ENCODE measurements at regions not wholly inside any gene's neighbourhood (a gene's known extent, or its start where the extent isn't known, plus 50 kb on each side); places are given as distances from the start of the nearest gene placed in this dataset.

DNA sequence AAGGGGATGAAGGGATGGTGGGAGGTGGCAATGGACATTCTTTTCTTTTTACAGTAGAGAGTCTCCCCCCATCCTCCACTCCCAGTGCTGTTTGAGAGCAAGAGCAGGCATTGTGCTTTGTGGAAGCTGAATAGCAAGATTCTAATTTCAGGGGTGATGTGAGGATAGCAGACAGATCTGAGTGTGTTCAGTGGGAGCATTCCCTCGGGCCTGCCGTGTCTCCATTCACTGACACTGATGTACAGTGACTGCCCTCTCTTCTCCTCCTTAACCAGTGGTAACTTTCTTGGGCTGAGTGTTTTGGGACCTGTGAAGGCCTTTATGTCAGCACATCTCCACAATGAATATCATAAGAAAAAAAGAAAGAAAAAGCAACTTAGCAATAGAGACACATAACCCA, 396.6 kb upstream of the RPS6KA3 start:
- Histone ChIP-seq H3K27me3 (no peaks in the 10 kb centered on the region), H3K9me3 (no peaks in the 10 kb centered on the region), H3K4me3 (no peak overlapping the region), H3K27ac (no peak overlapping the region), H3K4me1 (no peaks in the 10 kb centered on the region), H3K36me3 (no peaks in the 10 kb centered on the region)
- ATAC-seq = no peak
- intact Hi-C loops (cut with DNase I) = no loop called here
- TF ChIP-seq, protein P1, sequence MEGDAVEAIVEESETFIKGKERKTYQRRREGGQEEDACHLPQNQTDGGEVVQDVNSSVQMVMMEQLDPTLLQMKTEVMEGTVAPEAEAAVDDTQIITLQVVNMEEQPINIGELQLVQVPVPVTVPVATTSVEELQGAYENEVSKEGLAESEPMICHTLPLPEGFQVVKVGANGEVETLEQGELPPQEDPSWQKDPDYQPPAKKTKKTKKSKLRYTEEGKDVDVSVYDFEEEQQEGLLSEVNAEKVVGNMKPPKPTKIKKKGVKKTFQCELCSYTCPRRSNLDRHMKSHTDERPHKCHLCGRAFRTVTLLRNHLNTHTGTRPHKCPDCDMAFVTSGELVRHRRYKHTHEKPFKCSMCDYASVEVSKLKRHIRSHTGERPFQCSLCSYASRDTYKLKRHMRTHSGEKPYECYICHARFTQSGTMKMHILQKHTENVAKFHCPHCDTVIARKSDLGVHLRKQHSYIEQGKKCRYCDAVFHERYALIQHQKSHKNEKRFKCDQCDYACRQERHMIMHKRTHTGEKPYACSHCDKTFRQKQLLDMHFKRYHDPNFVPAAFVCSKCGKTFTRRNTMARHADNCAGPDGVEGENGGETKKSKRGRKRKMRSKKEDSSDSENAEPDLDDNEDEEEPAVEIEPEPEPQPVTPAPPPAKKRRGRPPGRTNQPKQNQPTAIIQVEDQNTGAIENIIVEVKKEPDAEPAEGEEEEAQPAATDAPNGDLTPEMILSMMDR (IDR thresholded peaks at IDR 0.05) = no peak
- no peak for DNase-seq

DNA sequence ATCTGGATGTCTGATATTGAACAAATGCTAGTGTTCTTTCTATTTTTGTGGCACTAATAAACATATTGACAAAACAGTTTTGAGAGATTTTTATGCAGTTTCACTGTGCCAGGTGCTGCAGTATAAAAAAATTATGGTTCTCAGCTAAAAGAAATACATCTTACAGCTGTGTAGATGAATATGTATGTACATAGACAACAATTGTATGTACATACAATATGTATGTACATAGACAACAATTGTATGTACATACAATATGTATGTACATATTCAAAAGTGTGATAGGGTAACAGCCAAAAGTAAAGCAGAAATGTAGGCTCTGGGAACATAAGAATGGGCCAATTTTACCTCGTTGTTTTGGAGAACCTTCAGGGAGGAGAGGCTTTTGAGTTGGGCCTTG, 390.0 kb upstream of the RPS6KA3 start:
- H3K4me3 ChIP-seq = no peak overlapping the region
- DNase-seq (no peak), ATAC-seq (no peak)
- no peaks in the 10 kb centered on the region for H3K36me3 ChIP-seq
- no peaks in the 10 kb centered on the region for H3K27me3 ChIP-seq
- H3K27ac ChIP-seq = no peak overlapping the region
- no peaks in the 10 kb centered on the region for H3K4me1 ChIP-seq
- intact Hi-C loops (cut with DNase I) = no loop called here
- no peaks in the 10 kb centered on the region for H3K9me3 ChIP-seq
- TF ChIP-seq, protein P1 (IDR thresholded peaks at IDR 0.05) = no peak

DNA sequence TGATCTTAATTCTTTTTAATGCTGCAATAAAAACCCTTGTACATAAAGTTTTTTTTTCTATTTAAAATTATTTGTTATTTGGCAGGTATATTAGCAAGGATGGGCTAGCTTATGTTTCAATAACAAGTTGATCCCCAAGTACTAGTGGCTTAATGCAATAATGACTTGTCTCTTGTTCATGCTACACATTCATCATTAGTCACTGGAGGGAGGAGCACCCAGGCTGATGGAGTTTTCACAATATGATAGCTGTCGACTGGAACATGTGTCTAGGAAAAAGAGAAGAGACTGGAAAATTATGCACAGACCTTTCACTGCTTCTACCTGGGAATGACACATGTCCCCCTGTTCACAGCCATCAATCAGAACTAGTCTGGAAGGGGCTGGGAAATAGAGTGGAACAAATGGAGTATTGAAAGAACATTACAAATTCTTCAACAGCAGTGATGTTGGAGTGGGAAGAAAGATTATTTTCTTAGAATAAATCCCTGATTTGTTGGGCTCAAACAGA, 387.9 kb upstream of the RPS6KA3 start:
- Histone ChIP-seq H3K27ac (no peak overlapping the region), H3K4me3 (no peak overlapping the region), H3K4me1 (no peaks in the 10 kb centered on the region), H3K36me3 (no peaks in the 10 kb centered on the region), H3K9me3 (no peaks in the 10 kb centered on the region), H3K27me3 (no peaks in the 10 kb centered on the region)
- TF ChIP-seq, protein P1 (IDR thresholded peaks at IDR 0.05) = no peak
- ATAC-seq (no peak), DNase-seq (no peak)
- intact Hi-C loops (cut with DNase I) = no loop called here

DNA sequence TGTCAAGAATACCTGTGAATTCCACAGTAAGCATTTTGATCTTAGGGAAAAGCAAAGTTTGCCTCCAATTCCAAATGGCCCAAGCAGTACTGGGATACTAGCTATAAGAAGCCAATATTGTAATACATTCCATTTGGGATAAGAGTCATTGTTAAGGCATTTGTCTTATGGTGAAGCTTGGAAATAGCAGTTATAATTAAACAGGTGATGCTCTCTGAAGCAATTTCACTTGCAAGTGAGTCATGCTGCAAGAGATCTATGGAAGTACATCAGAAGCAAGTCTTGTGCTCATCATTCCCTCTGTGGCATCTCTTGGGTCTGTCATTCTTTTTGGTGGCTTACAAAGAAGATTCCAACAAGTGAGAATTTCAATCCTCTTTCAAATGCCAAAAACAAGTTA, 386.4 kb upstream of the RPS6KA3 start:
- DNase-seq (no peak), ATAC-seq (no peak)
- no peaks in the 10 kb centered on the region for H3K36me3 ChIP-seq
- intact Hi-C loops (cut with DNase I) = no loop called here
- no peaks in the 10 kb centered on the region for H3K9me3 ChIP-seq
- no peaks in the 10 kb centered on the region for H3K4me1 ChIP-seq
- H3K27me3 ChIP-seq = no peaks in the 10 kb centered on the region
- H3K27ac ChIP-seq = no peak overlapping the region
- TF ChIP-seq, protein P1 (IDR thresholded peaks at IDR 0.05) = no peak
- no peak overlapping the region for H3K4me3 ChIP-seq

DNA sequence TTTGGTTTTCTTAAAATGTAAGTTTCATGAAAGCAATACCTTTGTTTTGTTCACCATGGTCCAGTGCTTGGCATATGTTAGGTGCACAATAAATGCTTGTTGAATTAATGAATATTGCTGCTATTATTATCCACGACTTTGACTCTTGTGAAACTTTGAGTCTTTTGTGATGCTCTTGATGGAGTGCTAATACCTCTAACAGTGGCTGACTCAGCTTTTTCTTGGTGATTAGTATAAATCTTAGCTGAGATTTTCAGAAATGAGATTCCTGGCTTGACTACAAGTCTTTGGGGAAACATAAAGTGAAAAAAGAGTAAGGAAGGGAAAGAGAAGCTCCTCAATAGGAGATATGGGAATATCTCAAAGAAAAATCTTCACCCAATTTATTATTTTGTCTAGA, 375.2 kb upstream of the RPS6KA3 start:
- Histone ChIP-seq H3K36me3 (no peaks in the 10 kb centered on the region), H3K4me1 (no peaks in the 10 kb centered on the region), H3K27ac (no peak overlapping the region), H3K4me3 (no peak overlapping the region), H3K9me3 (no peaks in the 10 kb centered on the region), H3K27me3 (no peaks in the 10 kb centered on the region)
- intact Hi-C loops (cut with DNase I) = no loop called here
- DNase-seq (no peak), ATAC-seq (no peak)
- TF ChIP-seq, protein P1 (IDR thresholded peaks at IDR 0.05) = no peak

DNA sequence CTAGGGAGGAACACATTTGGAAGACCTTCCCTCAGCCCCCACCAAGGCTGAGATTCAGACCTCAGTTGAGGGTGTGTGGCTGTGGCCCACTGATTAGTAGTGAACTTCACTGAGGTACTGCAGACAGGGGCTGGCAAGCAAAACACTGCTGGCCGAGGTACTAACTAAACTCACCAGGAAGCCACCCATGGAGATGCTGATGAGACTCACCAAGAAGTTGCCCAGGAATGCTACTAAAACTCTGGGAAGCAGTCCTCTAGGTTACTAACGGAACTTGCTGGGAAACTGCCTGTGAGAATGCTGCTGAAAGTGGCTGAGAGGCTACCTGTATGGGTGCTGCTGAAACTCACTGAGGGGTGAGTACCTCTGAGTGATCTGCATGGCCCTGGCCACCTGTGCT, 372.4 kb upstream of the RPS6KA3 start:
- Histone ChIP-seq H3K27ac (no peak overlapping the region), H3K36me3 (no peaks in the 10 kb centered on the region), H3K4me3 (no peak overlapping the region), H3K9me3 (no peaks in the 10 kb centered on the region), H3K4me1 (no peaks in the 10 kb centered on the region), H3K27me3 (no peaks in the 10 kb centered on the region)
- intact Hi-C loops (cut with DNase I) = no loop called here
- no peak for ATAC-seq
- TF ChIP-seq, protein P1 (IDR thresholded peaks at IDR 0.05) = no peak
- no peak for DNase-seq

All from upper lobe of right lung (tissue), 1 donor.